GM19468 (cell line): ENCODE measurements at regions not wholly inside any gene's neighbourhood (a gene's known extent, or its start where the extent isn't known, plus 50 kb on each side); places are given as distances from the start of the nearest gene placed in this dataset.

Experiments used
- ATAC-seq: cut with Tn5 transposase; IDR thresholded peaks from one replicate; pipeline ENCODE4 v1.9.1; 2021; ENCODE audit warnings: mild to moderate bottlenecking, moderate library complexity, moderate number of reproducible peaks; ENCODE audit not compliant: unreplicated experiment; ENCODE audit errors: extremely low read depth

DNA sequence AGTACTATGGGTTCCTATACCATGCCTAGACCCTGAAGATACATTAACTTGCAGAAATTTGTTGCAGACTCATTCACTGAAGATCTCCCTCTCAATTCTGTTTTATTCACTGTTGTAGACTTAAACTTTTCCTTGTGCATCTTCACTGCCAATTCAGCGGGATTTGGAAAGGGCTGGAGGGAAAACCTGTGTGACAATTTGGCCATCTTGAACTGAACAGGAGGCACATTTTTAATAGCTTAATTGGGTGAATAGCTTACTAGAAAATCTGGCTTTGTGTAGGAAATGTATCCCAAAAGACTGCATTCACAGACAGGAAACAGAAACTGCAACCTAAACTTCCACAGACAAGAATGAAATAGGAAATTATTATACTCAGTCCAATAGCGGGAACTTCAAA, 512.3 kb downstream of the XIRP2 start:
- ATAC-seq, result no peak

DNA sequence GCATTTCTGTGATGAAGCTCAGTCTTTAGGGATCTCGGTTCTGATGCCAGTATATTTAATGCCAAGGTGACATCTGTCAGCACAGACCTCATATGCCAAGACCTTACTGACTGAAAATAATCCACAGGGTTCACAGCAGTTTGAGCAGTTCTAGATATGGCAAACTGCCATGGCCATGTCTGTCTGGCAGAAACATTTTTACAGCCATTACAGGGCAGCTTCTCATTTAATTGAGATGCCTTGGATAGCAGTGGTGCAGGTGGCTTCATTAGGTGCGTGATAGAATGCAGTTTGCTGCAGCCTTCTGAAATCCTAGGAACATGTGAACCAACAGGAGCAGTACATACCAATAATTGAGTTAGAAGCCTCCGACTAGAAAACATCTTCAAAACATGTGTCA, 510.6 kb downstream of the XIRP2 start:
- ATAC-seq, result no peak

DNA sequence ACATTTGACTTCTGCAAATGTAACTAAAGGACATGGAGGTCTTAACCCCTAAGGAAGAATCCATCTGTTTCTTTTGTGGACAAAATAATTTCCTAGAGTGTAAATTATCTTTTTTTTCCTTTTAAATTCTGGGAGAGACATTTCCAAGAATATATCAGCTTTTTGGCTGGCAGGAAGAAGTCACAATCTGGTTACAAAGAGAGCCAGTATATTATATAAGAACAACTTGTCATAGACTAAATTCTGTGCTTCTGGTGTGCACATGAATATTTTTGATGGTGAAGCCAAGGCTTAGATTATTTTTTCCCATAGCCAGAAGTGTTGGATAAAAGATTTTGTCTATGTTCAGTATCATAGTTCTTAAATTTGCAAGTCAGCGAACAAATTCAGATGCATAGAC, 500.6 kb downstream of the XIRP2 start:
- ATAC-seq, result no peak

DNA sequence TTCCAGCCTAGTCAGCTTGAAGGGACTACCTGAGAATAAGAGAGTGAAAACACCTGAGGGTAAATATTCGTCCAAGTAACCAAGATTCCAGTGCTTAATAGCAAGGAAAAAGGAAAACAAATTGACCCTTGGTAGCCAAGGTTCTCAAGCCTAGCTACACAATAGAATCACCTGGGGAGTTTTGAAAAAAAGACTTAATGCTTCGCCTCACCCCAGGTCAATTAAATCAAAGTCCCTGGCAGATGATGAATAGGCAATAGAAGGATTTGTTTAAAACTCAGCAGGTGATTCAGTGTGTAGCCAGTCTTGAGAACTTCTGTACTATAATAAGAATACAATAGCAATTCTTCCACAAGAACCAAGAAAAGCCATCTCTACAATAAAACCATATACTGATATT, 500.2 kb downstream of the XIRP2 start:
- no peak for ATAC-seq

DNA sequence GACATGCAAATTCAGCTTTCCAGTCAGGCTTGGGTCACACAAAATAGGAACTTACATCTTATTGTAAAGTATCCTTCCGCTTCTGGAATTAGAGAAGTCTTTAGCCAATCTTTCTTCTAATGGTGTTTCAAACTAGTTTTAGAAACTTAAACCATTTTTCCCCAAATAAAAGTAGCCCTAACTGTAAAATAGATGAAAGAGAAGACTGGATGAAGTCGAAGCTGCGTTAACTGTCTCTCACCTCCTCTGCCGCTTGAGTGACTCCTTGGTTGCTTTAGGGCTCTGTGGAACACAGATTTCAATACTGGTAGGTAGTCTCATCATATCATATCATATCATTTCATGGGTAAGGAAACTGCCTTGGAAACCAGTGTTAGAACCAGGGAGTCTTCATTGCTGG, 498.4 kb downstream of the XIRP2 start:
- no peak for ATAC-seq

DNA sequence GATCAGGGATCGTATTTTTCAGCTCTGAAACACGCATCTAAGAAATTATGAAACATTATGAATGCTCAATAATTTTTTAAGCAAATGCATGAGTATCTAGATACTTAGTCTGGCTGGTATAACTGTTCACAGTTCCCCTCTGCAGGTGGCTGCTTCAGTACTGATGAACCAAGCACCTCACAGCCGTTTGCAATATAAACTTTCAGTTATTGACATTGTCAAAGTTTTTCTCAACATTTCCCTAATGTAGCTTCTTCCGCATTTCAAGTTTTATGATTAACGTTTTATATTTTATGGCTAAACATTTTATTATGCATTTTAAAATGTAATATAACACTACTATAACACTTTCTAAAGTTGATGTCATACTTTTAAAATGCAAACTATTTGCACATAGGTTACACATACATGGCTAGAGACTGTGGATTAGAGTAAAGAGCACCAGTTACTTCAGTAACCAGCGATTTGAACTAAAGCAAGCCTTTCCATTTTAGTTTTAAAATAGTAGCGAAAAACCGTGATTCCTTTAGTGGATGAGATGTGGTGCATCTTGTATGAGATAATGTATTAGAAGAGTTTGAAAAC, 495.4 kb downstream of the XIRP2 start:
- no peak for ATAC-seq

DNA sequence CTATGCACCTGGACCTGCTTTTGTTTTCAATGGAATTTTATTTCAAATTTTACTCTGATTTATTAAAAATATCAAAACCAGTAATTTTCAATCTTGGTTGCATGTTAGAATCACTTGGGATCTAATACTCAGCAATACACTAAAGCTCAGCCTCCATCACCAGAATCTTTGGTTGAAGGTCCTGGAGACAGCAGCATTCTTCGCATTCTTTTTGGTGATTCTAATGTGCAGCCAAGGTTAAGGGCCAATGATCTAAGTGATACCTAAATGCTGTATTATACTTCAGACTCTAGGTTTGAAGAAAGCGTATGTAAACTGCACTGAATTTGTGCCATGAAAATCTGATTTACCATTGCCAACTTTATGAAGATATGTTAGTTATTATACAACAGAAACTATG, 493.1 kb downstream of the XIRP2 start:
- ATAC-seq, result no peak

DNA sequence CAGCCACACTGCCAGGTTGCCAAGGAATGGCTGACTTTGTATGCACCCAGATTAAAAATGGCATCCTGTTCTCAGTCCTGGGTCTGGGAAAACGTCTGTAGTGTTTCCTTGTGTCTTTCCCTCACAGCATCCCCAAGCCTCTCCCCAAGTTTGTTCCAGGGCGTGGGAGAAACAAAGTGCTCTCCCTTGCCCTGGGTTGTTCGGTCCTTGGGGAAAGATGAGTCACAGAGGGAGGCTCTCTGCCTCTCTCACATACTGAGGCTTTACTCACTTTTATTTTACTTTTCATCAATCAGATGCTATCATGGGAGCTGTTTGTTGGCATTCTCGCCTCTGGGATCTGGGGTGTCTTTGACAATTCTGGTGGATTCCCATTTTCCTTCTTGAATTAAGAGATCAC, 492.3 kb downstream of the XIRP2 start:
- ATAC-seq, result no peak

DNA sequence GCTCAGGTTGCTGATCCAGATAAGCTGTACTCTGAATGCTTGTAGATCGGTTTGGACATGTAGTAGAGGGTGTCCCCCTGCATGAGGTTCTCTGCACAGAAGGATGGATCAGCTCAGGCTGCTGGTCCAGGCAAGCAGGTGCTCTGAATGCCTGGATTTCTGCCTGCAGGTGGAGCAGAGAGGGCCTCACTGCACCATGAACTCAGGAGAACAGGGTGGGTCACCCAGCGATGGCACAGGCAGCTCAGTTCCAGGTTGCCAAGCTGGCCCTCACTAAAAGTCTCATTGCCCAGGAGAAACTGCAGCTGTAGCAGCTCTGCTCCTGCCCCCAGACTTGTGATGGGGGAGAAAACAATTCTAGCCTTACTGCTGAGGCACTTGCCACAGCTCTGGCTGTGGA, 491.8 kb downstream of the XIRP2 start:
- ATAC-seq, result no peak

DNA sequence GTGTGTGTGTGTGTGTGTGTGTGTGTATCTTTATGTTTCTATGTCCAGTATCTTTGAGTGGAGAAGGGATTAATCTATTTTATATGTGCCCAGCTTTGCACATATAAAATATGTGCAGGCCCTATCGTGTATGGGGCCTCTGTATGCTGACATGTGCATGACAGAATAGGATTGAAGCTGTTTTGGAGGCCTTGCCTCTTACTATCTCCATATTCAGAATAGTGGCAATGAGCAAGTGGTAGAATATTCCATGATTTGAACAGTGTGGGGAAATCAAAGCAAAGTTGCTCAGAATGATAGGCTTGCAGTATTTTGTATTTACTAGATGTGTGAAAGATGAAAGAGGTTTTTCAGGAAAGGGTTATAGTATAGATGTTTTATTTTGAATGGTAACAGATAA, 480.8 kb downstream of the XIRP2 start:
- ATAC-seq, result no peak

DNA sequence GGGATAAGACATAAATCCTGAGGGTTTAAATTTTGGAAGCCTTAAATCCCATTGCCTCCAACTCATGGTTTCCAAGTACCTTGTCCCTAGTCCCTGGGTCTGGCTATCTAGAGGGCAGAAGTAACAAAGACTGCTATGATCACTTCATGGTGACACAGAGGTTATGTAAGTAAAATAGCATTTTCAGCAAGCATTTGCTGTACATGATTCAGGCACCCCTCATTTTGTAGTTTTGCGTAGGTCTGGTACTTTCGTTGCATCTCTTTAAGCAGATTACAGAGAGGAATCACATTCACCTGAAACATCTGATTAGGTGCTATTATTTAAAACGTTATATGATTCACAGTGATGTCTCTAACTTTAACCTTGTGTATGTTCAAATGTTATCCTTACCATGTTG, 480.1 kb downstream of the XIRP2 start:
- no peak for ATAC-seq

DNA sequence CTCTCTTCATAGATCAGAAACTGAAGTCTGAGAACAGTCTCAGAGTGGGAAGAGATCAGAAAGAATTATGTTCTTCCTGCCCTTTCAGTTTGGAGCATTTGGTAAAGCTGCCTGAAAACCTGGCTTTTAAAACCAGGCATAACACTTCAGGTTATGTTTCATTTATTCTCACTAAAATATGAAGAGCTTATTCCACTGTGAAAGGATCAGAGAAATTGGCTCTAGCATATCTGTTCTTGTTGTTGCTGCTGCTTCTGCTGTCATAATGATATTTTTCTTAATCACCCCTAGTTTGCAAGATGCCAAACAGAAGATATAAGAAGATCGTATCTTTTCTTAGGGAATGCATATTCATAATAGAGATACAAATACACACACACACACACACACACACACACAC, 476.9 kb downstream of the XIRP2 start:
- no peak for ATAC-seq

DNA sequence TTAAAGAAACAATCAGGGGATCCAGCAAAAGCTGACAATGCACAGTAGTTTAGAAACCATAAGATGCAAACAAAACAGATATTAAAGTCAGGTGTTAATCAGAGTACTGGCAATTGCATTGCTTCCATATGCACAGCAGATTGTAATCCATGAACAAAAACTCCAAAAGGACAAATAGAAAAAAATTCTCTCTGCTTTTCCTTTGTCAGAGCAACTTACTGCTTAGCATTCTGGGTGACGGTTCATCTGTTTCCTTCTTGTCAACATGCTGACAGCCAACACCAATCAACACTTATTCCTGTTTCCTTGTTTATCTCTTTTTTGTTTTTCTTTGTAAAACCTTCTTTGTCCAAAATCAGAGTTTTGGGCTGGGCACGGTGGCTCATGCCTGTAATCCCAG, 473.1 kb downstream of the XIRP2 start:
- ATAC-seq, result no peak

DNA sequence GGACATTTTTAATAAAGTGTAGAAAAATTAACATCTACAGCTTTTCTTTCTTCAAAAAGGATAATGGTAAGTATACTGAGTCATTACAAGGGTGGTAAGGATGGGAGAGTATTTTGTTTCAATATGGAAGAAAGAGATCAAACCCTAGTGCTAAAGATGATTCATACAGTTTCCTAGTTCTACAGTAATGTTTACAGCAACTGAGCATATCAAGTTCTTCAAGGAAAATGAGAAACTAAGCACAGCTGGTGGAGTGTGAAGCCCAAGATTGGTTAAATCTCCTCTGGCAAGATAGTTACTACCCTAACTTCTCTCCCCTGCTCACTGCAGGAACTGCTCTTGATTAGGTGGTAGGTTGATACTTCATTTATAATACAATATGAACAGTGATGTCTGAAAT, 467.5 kb downstream of the XIRP2 start:
- ATAC-seq, result no peak

DNA sequence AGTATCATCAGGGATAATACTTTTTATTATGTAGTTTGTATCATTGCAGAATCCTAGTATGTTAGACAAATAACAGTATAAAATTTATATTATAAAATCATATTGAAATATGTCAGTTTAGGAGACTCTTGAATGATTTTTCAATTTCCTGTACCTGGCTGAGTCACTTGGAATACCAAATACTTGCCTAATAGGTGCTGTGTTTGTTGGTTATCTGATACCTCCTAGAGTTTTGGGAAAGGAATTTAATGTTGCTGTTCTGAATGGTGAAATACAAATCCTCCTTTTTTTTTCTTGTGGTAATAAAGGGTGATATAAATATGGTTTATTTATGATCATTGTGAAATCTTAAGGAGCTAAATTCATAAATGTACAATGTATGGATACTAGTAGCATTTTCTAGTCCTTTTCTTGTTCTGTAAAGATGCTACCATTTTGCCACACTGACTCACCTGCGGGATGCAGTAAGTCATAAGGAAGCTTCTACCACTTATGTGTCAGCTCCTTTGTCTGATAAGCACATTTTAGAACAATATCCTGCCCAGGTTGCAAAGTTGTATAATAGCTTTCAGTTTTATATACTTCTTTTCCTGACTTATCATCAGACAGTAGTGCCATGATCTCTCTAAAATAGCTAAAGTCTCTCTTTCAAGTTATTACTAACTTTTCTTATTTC, 465.5 kb downstream of the XIRP2 start:
- no peak for ATAC-seq

DNA sequence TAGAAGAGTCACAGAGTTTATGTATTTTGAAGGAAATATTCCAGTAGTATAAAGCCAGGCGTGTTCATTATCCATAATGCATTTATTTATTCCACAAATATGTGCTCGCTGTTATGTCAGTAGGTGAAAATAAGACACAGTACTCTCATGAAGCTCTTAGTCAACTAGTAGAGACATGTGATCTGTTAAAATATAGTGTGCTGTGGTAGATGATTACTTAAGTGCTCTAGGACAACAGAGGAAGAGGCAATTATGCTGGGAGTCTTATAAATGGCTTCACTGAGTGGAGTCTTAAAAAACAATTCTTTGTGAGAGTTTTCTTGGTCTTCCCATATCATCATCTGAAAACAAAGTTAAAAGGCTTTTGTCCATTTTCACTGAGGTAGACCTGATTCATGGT, 457.3 kb downstream of the XIRP2 start:
- ATAC-seq, result no peak

DNA sequence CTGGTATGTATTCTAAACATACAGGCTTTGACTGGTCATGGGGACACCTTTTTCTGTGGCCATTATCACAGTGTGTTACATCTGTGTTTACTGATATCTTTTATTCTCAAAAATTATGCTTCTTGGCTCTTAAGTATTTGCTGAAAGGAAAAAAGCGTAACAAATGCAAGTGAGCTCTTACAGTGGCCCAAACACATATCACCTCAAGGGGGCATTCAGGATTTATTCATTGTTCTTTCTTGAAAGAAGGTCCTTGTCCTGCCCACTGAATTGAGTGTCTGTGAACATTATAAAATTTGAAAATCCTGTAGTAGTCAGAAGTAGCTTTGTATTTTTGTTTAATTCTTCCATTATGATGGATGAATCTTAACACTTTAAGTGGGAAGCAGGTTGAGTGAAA, 454.5 kb downstream of the XIRP2 start:
- ATAC-seq, result no peak

DNA sequence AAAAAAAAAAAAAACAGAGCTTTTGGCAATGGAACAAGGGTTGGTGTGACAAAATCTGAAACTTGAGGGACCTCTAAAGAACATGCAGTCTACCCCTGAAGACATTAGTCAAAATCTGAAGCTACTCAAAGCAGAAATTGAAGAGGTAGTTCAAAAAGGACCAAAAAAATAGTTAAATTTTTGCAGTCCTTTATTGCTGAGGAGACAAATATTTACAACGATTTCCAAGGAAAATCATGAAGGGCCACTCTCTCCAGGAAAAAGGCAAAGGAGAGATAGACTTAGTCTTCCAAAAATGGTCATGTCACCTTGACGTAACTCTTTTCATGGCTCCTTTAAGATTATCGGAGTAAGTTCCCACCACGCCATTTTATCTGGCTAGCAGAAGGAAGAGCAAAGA, 452.0 kb downstream of the XIRP2 start:
- no peak for ATAC-seq

DNA sequence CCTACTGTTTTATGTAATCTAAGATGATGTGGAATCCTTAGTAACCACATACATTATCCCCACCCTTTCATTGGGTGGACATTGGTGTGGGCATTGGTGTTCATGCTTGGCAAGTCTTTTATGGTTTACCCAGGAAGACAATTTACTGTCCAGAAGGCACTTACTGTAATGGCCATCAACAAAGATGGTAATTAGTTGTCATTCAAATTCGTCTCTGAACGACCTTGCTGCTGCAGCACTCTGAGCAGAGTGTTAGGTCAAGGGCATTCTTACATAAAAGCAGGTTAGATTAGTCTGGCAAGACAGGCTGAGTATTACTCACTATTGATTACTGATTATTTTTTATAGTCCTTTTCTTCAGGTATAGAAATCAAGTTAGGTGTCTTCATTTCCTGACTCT, 447.9 kb downstream of the XIRP2 start:
- ATAC-seq, result no peak

DNA sequence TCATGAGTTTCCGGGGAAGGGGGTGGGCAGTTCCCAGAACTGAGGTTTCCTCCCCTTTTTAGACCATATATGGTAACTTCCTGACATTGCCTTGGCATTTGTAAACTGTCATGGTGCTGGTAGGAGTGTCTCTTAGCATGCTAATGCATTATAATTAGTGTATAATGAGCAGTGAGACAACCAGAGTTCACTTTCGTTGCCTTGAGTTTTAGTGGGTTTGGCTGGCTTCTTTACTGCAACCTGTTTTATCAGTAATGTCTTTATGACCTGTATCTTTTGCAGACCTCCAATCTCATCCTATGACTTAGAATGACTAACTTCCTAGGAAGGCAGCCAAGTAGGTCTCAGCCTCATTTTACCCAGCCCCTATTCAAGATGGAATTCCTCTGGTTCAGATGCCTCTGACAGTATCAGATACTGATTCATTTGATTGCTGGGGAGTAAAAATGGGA, 447.3 kb downstream of the XIRP2 start:
- no peak for ATAC-seq

DNA sequence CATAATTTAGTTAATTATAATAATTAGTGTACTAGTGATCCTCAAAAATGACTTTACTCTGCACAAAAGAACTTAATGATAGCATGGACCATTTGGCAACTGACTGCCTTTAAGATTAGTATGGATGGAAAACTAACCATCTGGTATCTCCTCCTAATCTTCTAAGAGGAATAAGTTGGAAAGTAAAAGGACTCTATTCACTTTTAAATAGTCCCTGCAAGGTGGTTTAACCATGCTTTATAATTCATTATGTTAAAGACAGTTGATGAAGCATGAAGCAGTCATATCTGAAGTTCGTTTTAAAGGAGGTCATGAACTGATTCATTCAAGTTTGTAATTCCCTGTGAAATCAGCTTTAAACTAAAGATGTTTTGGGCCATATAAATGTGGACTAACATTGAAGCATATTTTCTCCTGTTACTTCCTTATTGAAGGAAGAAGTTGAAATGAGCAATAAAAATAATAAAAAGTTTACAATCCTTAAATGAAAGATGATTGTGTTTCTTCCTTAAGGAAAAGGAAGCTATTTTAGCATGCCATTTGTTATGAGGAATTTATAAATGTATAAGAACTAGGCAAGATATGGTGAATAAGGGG, 446.0 kb downstream of the XIRP2 start:
- ATAC-seq, result no peak

DNA sequence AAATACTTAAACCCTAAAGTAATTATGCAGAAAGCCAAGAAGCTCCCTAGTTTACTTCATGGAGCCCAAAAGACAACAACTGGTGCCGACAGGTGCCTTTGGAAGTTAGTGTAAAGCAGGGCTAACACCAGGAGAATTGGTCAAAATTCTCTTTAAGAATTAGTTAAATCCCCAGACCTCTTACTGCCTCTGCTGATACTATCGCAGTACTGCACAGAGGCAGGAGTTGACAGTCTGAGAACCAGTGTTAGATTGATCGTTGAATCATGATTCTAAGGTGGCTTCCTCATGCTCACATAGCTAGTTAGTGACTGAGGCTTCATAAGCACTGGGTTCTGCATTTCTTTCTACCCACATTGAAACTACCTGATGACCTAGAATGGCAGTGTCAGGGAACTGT, 445.0 kb downstream of the XIRP2 start:
- no peak for ATAC-seq
